Body of pancreas (tissue), 4 donors: ENCODE measurements at regions not wholly inside any gene's neighbourhood (a gene's known extent, or its start where the extent isn't known, plus 50 kb on each side); places are given as distances from the start of the nearest gene placed in this dataset.

ENCODE experiments used
- ATAC-seq: fragments of 150-250 bp; one replicate; pipeline ENCODE4 v1.9.1; 2016
- DNase-seq, 4 donors: peaks; one replicate each; pipeline ENCODE4 v3.0.0-alpha.2; 2019
- H3K27ac ChIP-seq, 4 donors: fragments of 200-600 bp; sonication (generic); 1 replicate in 3 of 4; 2 replicates in 1 of 4; pipeline versions ENCODE4 v1.5.1 to v1.6.1; 2016 to 2019; ENCODE audit warnings: mild to moderate bottlenecking in 1 of 4, mixed read lengths in 1 of 4, moderate library complexity in 1 of 4
- H3K27me3 ChIP-seq, 2 donors: fragments of 200-600 bp; sonication (generic); one replicate each; pipeline ENCODE4 v1.6.0; 2016; ENCODE audit warnings: mild to moderate bottlenecking in 1 of 2
- H3K36me3 ChIP-seq, 2 donors: fragments of 200-600 bp; sonication (generic); replicated peaks in 1 of 2; 2 replicates each; pipeline ENCODE4 v1.5.1; 2016; ENCODE audit warnings: low read depth in 2 of 2; ENCODE audit not compliant: insufficient read depth in 1 of 2
- H3K4me1 ChIP-seq: fragments of 200-600 bp; sonication (generic); one replicate; pipeline ENCODE4 v1.6.0; 2016
- H3K4me3 ChIP-seq, 2 donors: fragments of 200-600 bp; sonication (generic); 1 replicate in 1 of 2; 2 replicates in 1 of 2; pipeline ENCODE4 v1.5.1; 2016 to 2019
- H3K9me3 ChIP-seq, 3 donors: fragments of 200-600 bp; sonication (generic); 1 replicate in 2 of 3; 2 replicates in 1 of 3; pipeline ENCODE4 v1.5.1; 2016
- CTCF ChIP-seq, 7 experiments: fragments of 450-650 bp in 4 of 7; fragments of 200-600 bp in 3 of 7; sonication (generic) in 3 of 7; IDR thresholded peaks; one replicate each; pipeline ENCODE4 v1.5.1; 2016 to 2019; ENCODE audit warnings: antibody characterized with exemption in 7 of 7
- POLR2A ChIP-seq, 3 donors: fragments of 450-650 bp; IDR thresholded peaks; one replicate each; pipeline ENCODE4 v1.6.1; 2016; ENCODE audit warnings: antibody characterized with exemption in 3 of 3, mild to moderate bottlenecking in 2 of 3
- WGBS, 2 donors: methylation state at CpG; one replicate each; pipeline ENCODE4 v1.1.5; 2017; 5-methylcytosine and 5-hydroxymethylcytosine counted together
- intact Hi-C: fragments of 100-400 bp; cut with DNase I; formaldehyde crosslinking; loops from one replicate; pipeline ENCODE4 v1.15.1; 2023

GRCh38 chr10:61272781-61273180 lies 180.4 kb downstream of the TMEM26 start:
- ATAC-seq = no peak

GRCh38 chr10:61271127-61271780 lies 181.9 kb downstream of the TMEM26 start:
- Histone ChIP-seq H3K4me1 (no peaks in the 10 kb centered on the region), H3K27ac (no peak overlapping the region), H3K4me3 (no peak overlapping the region), H3K9me3 (no peaks in the 10 kb centered on the region), H3K36me3 (no peaks in the 10 kb centered on the region), H3K27me3 (no peaks in the 10 kb centered on the region)
- ATAC-seq (peak; percentile 47), DNase-seq (no peak)
- 17 to 38% methylated on average over 3 of the region's 3 CpGs for WGBS, 2 donors
- intact Hi-C loops = no loop called here
- TF ChIP-seq CTCF (IDR thresholded peaks at IDR 0.05) (peak in 4 of 7 experiments; percentile 17 to 35 (median 28)), POLR2A (IDR thresholded peaks at IDR 0.05) (no peak)

More at GRCh38 chr10:61272781-61273180, 180.4 kb downstream of the TMEM26 start:
- intact Hi-C loops = no loop called here
- no peak overlapping the region for H3K4me3 ChIP-seq
- H3K27ac ChIP-seq = no peak overlapping the region
- H3K4me1 ChIP-seq = no peaks in the 10 kb centered on the region
- no peak for DNase-seq
- H3K36me3 ChIP-seq = no peaks in the 10 kb centered on the region
- no peaks in the 10 kb centered on the region for H3K9me3 ChIP-seq
- TF ChIP-seq POLR2A (IDR thresholded peaks at IDR 0.05) (no peak), CTCF (IDR thresholded peaks at IDR 0.05) (no peak)
- H3K27me3 ChIP-seq = no peaks in the 10 kb centered on the region

GRCh38 chr10:61263518-61263917 lies 189.7 kb downstream of the TMEM26 start:
- Histone ChIP-seq H3K27me3 (no peaks in the 10 kb centered on the region), H3K9me3 (no peaks in the 10 kb centered on the region), H3K4me1 (no peaks in the 10 kb centered on the region), H3K36me3 (no peaks in the 10 kb centered on the region), H3K27ac (no peak overlapping the region), H3K4me3 (no peak overlapping the region)
- ATAC-seq (no peak), DNase-seq (no peak)
- intact Hi-C loops = loop anchor here (10.0 kb wide), 1 partner anchor 429 kb away; no protein-coding TSS in a partner anchor
- WGBS, 2 donors = 30 to 33% methylated on average over 1 of the region's 1 CpG
- TF ChIP-seq CTCF (IDR thresholded peaks at IDR 0.05) (no peak), POLR2A (IDR thresholded peaks at IDR 0.05) (no peak)

GRCh38 chr10:61262486-61263261 lies 190.5 kb downstream of the TMEM26 start:
- Histone ChIP-seq H3K36me3 (no peaks in the 10 kb centered on the region), H3K4me3 (no peak overlapping the region), H3K27me3 (no peaks in the 10 kb centered on the region), H3K4me1 (no peaks in the 10 kb centered on the region), H3K9me3 (no peaks in the 10 kb centered on the region), H3K27ac (no peak overlapping the region)
- DNase-seq = no peak
- intact Hi-C loops = loop anchor here (10.0 kb wide), 1 partner anchor 428 kb away; no protein-coding TSS in a partner anchor
- TF ChIP-seq CTCF (IDR thresholded peaks at IDR 0.05) (no peak), POLR2A (IDR thresholded peaks at IDR 0.05) (no peak)
- WGBS, 2 donors = 70 to 75% methylated on average over 3 of the region's 3 CpGs
- no peak for ATAC-seq
